H1 (cell line): ENCODE measurements at regions not wholly inside any gene's neighbourhood (a gene's known extent, or its start where the extent isn't known, plus 50 kb on each side); places are given as distances from the start of the nearest gene placed in this dataset.

Source experiments
- CTCF ChIA-PET: fragments of 300-600 bp; sonication (Branson Sonifier 250); formaldehyde crosslinking; loops from one replicate; lab custom pipeline; 2021; ENCODE audit not compliant: partially characterized antibody; lab: Charles Lee
- POLR2A ChIA-PET: fragments of 300-600 bp; sonication (Branson Sonifier 250); formaldehyde crosslinking; loops from one replicate; lab custom pipeline; 2021; ENCODE audit warnings: inconsistent platforms; ENCODE audit not compliant: partially characterized antibody; lab: Charles Lee
- DNase-seq, 2 experiments: peaks; one replicate each; pipeline versions ENCODE4 v3.0.0 to v3.0.0-alpha.2; 2010 to 2022; ENCODE audit warnings: low spot score in 2 of 2, low read depth in 1 of 2, mixed read lengths in 1 of 2
- FAIRE-seq: peaks from 2 replicates; lab custom pipeline; 2011; peaks lifted over from hg19 to GRCh38; lab: Jason Lieb, UNC
- H2AFZ ChIP-seq: 2 replicates; pipeline ENCODE4 v1.8.1; 2012; ENCODE audit warnings: low read length, inconsistent platforms
- H2AK5ac ChIP-seq: 2 replicates; pipeline ENCODE4 v1.6.1; 2013; ENCODE audit warnings: low read depth, low read length
- H2BK120ac ChIP-seq: replicated peaks from 2 replicates; pipeline ENCODE3; 2013; ENCODE audit warnings: low read depth, low read length, inconsistent platforms
- H2BK12ac ChIP-seq: 2 replicates; pipeline ENCODE4 v1.6.1; 2013; ENCODE audit warnings: low read depth, low read length
- H2BK15ac ChIP-seq: 2 replicates; pipeline ENCODE4 v1.6.1; 2013; ENCODE audit warnings: low read length
- H2BK20ac ChIP-seq: 2 replicates; pipeline ENCODE4 v1.6.1; 2013; ENCODE audit warnings: low read length
- H2BK5ac ChIP-seq: 2 replicates; pipeline ENCODE4 v1.6.1; 2013; ENCODE audit warnings: low read depth, low read length
- H3K14ac ChIP-seq: 2 replicates; pipeline ENCODE4 v1.6.1; 2013; ENCODE audit warnings: inconsistent platforms; ENCODE audit not compliant: insufficient read length
- H3K18ac ChIP-seq: 2 replicates; pipeline ENCODE4 v1.6.1; 2013; ENCODE audit warnings: low read length; ENCODE audit errors: extremely low read depth
- H3K23ac ChIP-seq: 2 replicates; pipeline ENCODE4 v1.6.1; 2013; ENCODE audit warnings: inconsistent platforms; ENCODE audit not compliant: insufficient read length
- H3K23me2 ChIP-seq: 2 replicates; pipeline ENCODE4 v1.6.1; 2013; ENCODE audit warnings: low read depth, low read length
- H3K27ac ChIP-seq: 2 replicates; pipeline ENCODE4 v1.6.1; 2011; ENCODE audit warnings: low read depth, low read length, inconsistent platforms
- H3K27me3 ChIP-seq, 4 experiments: replicated peaks in 1 of 4; 1 replicate in 1 of 4; 2 replicates in 3 of 4; pipeline versions ENCODE4 v1.6.1 to v1.8.1; 2011 to 2013; ENCODE audit warnings: low read length in 3 of 4, mild to moderate bottlenecking in 3 of 4, inconsistent platforms in 2 of 4, mixed read lengths in 2 of 4, moderate library complexity in 1 of 4; ENCODE audit not compliant: control insufficient read depth in 3 of 4, insufficient read depth in 3 of 4; ENCODE audit errors: extremely low read depth in 1 of 4
- H3K36me3 ChIP-seq, 4 experiments: 2 replicates each; pipeline versions ENCODE4 v1.6.1 to v1.8.1; 2011 to 2013; ENCODE audit warnings: mild to moderate bottlenecking in 4 of 4, low read length in 3 of 4, moderate library complexity in 2 of 4, control low read depth in 1 of 4, inconsistent platforms in 1 of 4; ENCODE audit not compliant: insufficient read depth in 4 of 4, control insufficient read depth in 2 of 4
- H3K4ac ChIP-seq: replicated peaks from 2 replicates; pipeline ENCODE3; 2013; ENCODE audit warnings: low read length, low read depth, mixed read lengths, inconsistent platforms; ENCODE audit not compliant: insufficient read length
- H3K4me1 ChIP-seq, 4 experiments: replicated peaks in 1 of 4; 1 replicate in 1 of 4; 2 replicates in 3 of 4; pipeline versions ENCODE4 v1.6.1 to v1.8.1; 2011 to 2013; ENCODE audit warnings: low read length in 3 of 4, inconsistent platforms in 2 of 4, mixed read lengths in 1 of 4; ENCODE audit not compliant: insufficient read depth in 4 of 4, control insufficient read depth in 3 of 4
- H3K4me2 ChIP-seq, 2 experiments: 2 replicates each; pipeline versions ENCODE4 v1.6.1 to v1.8.1; 2011 to 2013; ENCODE audit warnings: low read depth in 2 of 2, low read length in 2 of 2, control low read depth in 1 of 2, inconsistent platforms in 1 of 2, mild to moderate bottlenecking in 1 of 2; ENCODE audit not compliant: insufficient read depth in 1 of 2
- H3K4me3 ChIP-seq, 4 experiments: fragments of 200-600, 300-600 bp in 1 of 4; sonication (generic), shearing (Covaris generic), sonication (Bioruptor Twin) in 1 of 4; 2 replicates each; pipeline versions ENCODE4 v1.5.1 to v1.8.1; 2011 to 2016; ENCODE audit warnings: low read length in 4 of 4, low read depth in 3 of 4, control low read depth in 2 of 4, inconsistent platforms in 2 of 4, mild to moderate bottlenecking in 2 of 4, mixed read lengths in 1 of 4, moderate library complexity in 1 of 4; ENCODE audit not compliant: insufficient read depth in 2 of 4; ENCODE audit errors: extremely low read depth in 1 of 4
- H3K56ac ChIP-seq: replicated peaks from 2 replicates; pipeline ENCODE3; 2013; ENCODE audit warnings: low read depth, mild to moderate bottlenecking, mixed read lengths, low read length, inconsistent platforms; ENCODE audit not compliant: insufficient read length
- H3K79me1 ChIP-seq: 2 replicates; pipeline ENCODE4 v1.6.1; 2013; ENCODE audit warnings: low read depth, low read length, control low read depth
- H3K79me2 ChIP-seq, 2 experiments: 2 replicates each; pipeline versions ENCODE4 v1.6.1 to v1.8.1; 2012 to 2013; ENCODE audit warnings: low read length in 2 of 2, mild to moderate bottlenecking in 2 of 2, inconsistent platforms in 1 of 2; ENCODE audit not compliant: insufficient read depth in 2 of 2, control insufficient read depth in 1 of 2
- H3K9ac ChIP-seq, 4 experiments: replicated peaks in 1 of 4; 1 replicate in 1 of 4; 2 replicates in 3 of 4; pipeline versions ENCODE4 v1.6.1 to v1.8.1; 2011 to 2013; ENCODE audit warnings: low read depth in 3 of 4, low read length in 3 of 4, control low read depth in 2 of 4, mild to moderate bottlenecking in 2 of 4, moderate library complexity in 2 of 4, inconsistent platforms in 1 of 4; ENCODE audit errors: extremely low read depth in 1 of 4
- H3K9me3 ChIP-seq, 2 experiments: 2 replicates each; pipeline versions ENCODE4 v1.6.1 to v1.8.1; 2012 to 2013; ENCODE audit warnings: mild to moderate bottlenecking in 2 of 2, moderate library complexity in 2 of 2, control low read depth in 1 of 2, inconsistent platforms in 1 of 2, low read depth in 1 of 2, low read length in 1 of 2, mixed read lengths in 1 of 2; ENCODE audit not compliant: insufficient read depth in 2 of 2
- H4K20me1 ChIP-seq, 2 experiments: replicated peaks in 1 of 2; 2 replicates each; pipeline versions ENCODE3 to v1.8.1; 2011 to 2013; ENCODE audit warnings: inconsistent platforms in 2 of 2, low read length in 2 of 2, mild to moderate bottlenecking in 1 of 2; ENCODE audit not compliant: insufficient read depth in 2 of 2, control insufficient read depth in 1 of 2
- H4K5ac ChIP-seq: 2 replicates; pipeline ENCODE4 v1.6.1; 2013; ENCODE audit warnings: low read length, low read depth, mixed read lengths, inconsistent platforms; ENCODE audit not compliant: insufficient read length
- H4K8ac ChIP-seq: 2 replicates; pipeline ENCODE4 v1.8.0; 2013; ENCODE audit warnings: mild to moderate bottlenecking, moderate library complexity, low read length, inconsistent platforms; ENCODE audit not compliant: insufficient read depth; ENCODE audit errors: extremely low read depth
- H4K91ac ChIP-seq: replicated peaks from 2 replicates; pipeline ENCODE3; 2013; ENCODE audit warnings: low read length, mixed read lengths, inconsistent platforms; ENCODE audit not compliant: insufficient read length
- E2F6 ChIP-seq: IDR thresholded peaks from 2 replicates; pipeline ENCODE4 v1.6.1; 2012; ENCODE audit warnings: inconsistent platforms
- EP300 ChIP-seq, 2 experiments: IDR thresholded peaks; 1 replicate in 1 of 2; 2 replicates in 1 of 2; pipeline ENCODE4 v1.6.1; 2011 to 2012; ENCODE audit warnings: low read depth in 2 of 2, low read length in 2 of 2, mild to moderate bottlenecking in 2 of 2, borderline replicate concordance in 1 of 2, inconsistent platforms in 1 of 2, moderate library complexity in 1 of 2
- NANOG ChIP-seq: IDR thresholded peaks from 2 replicates; pipeline ENCODE4 v1.6.1; 2011; ENCODE audit warnings: low read length, low read depth, mild to moderate bottlenecking, inconsistent platforms; ENCODE audit not compliant: insufficient read depth, poor library complexity, severe bottlenecking
- RNF2 ChIP-seq: fragments of 200-900, 300-1000 bp; sonication (generic); IDR thresholded peaks from 2 replicates; pipeline ENCODE4 v1.7.1; 2016; ENCODE audit warnings: borderline replicate concordance, low read depth, mild to moderate bottlenecking, antibody characterized with exemption, low read length; ENCODE audit not compliant: poor library complexity, severe bottlenecking; ENCODE audit errors: missing control alignments
- SIN3A ChIP-seq, 2 experiments: IDR thresholded peaks in 1 of 2; conservative IDR thresholded peaks in 1 of 2; 2 replicates each; pipeline ENCODE4 v1.6.1; 2011 to 2012; ENCODE audit warnings: low read length in 2 of 2, improper control_type of control experiment in 1 of 2, low read depth in 1 of 2, mild to moderate bottlenecking in 1 of 2
- SP1 ChIP-seq: IDR thresholded peaks from 2 replicates; pipeline ENCODE4 v1.6.1; 2011; ENCODE audit warnings: low read depth, low read length
- SUZ12 ChIP-seq: fragments of 200-600 bp; sonication (generic); IDR thresholded peaks from 2 replicates; pipeline ENCODE4 v1.6.1; 2012; ENCODE audit warnings: mild to moderate bottlenecking, inconsistent platforms, low read length, moderate library complexity, mixed read lengths
- TBP ChIP-seq: IDR thresholded peaks from 2 replicates; pipeline ENCODE4 v1.6.1; 2011; ENCODE audit warnings: low read depth, low read length, improper control_type of control experiment
- WGBS, 2 experiments: shearing (Covaris generic) in 1 of 2; methylation state at CpG; one replicate each; pipeline versions ENCODE4 v1.1.6 to v1.1.7; 2013 to 2015; ENCODE audit warnings: low lambda C conversion rate in 2 of 2, mixed read lengths in 2 of 2, inconsistent platforms in 1 of 2, low coverage in 1 of 2, missing lambda C conversion rate in 1 of 2; ENCODE audit not compliant: insufficient replicate concordance in 2 of 2, insufficient coverage in 1 of 2, insufficient read length in 1 of 2; ENCODE audit errors: extremely low coverage in 1 of 2, missing lambda C conversion rate in 1 of 2; 5-methylcytosine and 5-hydroxymethylcytosine counted together
- TF ChIP-seq, protein P1 (sequence below): IDR thresholded peaks from 2 replicates; pipeline ENCODE4 v1.6.1; 2012; ENCODE audit warnings: inconsistent platforms
- TF ChIP-seq, protein P2 (sequence below), 3 experiments: IDR thresholded peaks; 1 replicate in 2 of 3; 2 replicates in 1 of 3; pipeline versions ENCODE4 v1.5.1 to v1.6.1; 2011; ENCODE audit warnings: low read length in 3 of 3, mild to moderate bottlenecking in 3 of 3, inconsistent platforms in 2 of 3, low read depth in 1 of 3, moderate library complexity in 1 of 3; ENCODE audit not compliant: insufficient read depth in 1 of 3; ENCODE audit errors: control extremely low read depth in 1 of 3

- Histone ChIP-seq H3K9me3 (peaks cover 0 to 2% of the 10 kb centered on the region in 2 experiments; a peak in 2 of 4 replicates), H3K4ac (no peak overlapping the region), H4K8ac (no peak overlapping the region), H3K23me2 (no peaks in the 10 kb centered on the region), H2BK120ac (no peak overlapping the region), H3K79me1 (no peaks in the 10 kb centered on the region), H3K4me1 (no peaks in the 10 kb centered on the region), H3K18ac (no peak overlapping the region), H2BK5ac (no peak overlapping the region), H2BK20ac (no peak overlapping the region), H3K4me3 (no peak overlapping the region), H4K91ac (no peak overlapping the region), H3K56ac (no peak overlapping the region), H3K27ac (no peak overlapping the region), H3K4me2 (no peak overlapping the region), H3K14ac (no peak overlapping the region), H3K23ac (no peak overlapping the region), H2BK15ac (no peak overlapping the region), H2AFZ (no peak overlapping the region), H4K20me1 (no peaks in the 10 kb centered on the region), H2AK5ac (no peak overlapping the region), H3K9ac (no peak overlapping the region), H3K79me2 (no peaks in the 10 kb centered on the region), H3K36me3 (no peaks in the 10 kb centered on the region; a peak in 1 of 8 replicates), H2BK12ac (no peak overlapping the region), H3K27me3 (no peaks in the 10 kb centered on the region), H4K5ac (no peak overlapping the region)
- 86% methylated on average over 2 of the region's 2 CpGs; no CpG with 5 or more reads in 1 of the 2 experiments for WGBS, 2 experiments
- FAIRE-seq (no peak), DNase-seq (no peak)
- ChIA-PET CTCF (interaction anchor here (0.8 kb wide), 1 partner anchor 590 kb away, joined by 4 read pairs; no protein-coding TSS in a partner anchor), POLR2A (no interaction called here)
- TF ChIP-seq EP300 (IDR thresholded peaks at IDR 0.05; ENCODE audit: borderline replicate concordance in 1 of 2, low read depth in 2 of 2, low read length in 2 of 2) (no peak), SIN3A (conservative IDR thresholded peaks at IDR 0.05 in 1 of 2, IDR thresholded peaks at IDR 0.05 in 1 of 2; ENCODE audit: low read depth in 1 of 2, low read length in 2 of 2) (no peak), RNF2 (no peak), TBP (no peak), SUZ12 (no peak), SP1 (no peak), NANOG (no peak), E2F6 (no peak)
- TF ChIP-seq, protein P1, sequence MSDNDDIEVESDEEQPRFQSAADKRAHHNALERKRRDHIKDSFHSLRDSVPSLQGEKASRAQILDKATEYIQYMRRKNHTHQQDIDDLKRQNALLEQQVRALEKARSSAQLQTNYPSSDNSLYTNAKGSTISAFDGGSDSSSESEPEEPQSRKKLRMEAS: no peak
- TF ChIP-seq, protein P2, sequence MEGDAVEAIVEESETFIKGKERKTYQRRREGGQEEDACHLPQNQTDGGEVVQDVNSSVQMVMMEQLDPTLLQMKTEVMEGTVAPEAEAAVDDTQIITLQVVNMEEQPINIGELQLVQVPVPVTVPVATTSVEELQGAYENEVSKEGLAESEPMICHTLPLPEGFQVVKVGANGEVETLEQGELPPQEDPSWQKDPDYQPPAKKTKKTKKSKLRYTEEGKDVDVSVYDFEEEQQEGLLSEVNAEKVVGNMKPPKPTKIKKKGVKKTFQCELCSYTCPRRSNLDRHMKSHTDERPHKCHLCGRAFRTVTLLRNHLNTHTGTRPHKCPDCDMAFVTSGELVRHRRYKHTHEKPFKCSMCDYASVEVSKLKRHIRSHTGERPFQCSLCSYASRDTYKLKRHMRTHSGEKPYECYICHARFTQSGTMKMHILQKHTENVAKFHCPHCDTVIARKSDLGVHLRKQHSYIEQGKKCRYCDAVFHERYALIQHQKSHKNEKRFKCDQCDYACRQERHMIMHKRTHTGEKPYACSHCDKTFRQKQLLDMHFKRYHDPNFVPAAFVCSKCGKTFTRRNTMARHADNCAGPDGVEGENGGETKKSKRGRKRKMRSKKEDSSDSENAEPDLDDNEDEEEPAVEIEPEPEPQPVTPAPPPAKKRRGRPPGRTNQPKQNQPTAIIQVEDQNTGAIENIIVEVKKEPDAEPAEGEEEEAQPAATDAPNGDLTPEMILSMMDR (IDR thresholded peaks at IDR 0.05; ENCODE audit: control extremely low read depth in 1 of 3, insufficient read depth in 1 of 3, low read depth in 1 of 3, low read length in 3 of 3): no peak
Measured at GRCh38 chr14:71262441-71262840, 355.2 kb downstream of the PCNX1 start.
